K562 (cell line): ENCODE measurements at regions not wholly inside any gene's neighbourhood (a gene's known extent, or its start where the extent isn't known, plus 50 kb on each side); places are given as distances from the start of the nearest gene placed in this dataset.

Experiments
- ATAC-seq: fragments of 200-7000 bp; cut with Tn5 transposase; 3 replicates; pipeline ENCODE4 v1.9.1; 2020; ENCODE audit warnings: moderate library complexity
- BruUV-seq: library from RNA; stranded (reverse); fragments of 400-500 nt; replicated peaks from 2 replicates; lab custom pipeline; 2021; lab: Mats Ljungman, UMichigan
- CTCF ChIA-PET: fragments of 300-600 bp; formaldehyde crosslinking; extraction: SDS; loops from one replicate; lab custom pipeline; 2021; ENCODE audit warnings: low intra/inter-chr PET ratio; lab: Yijun Ruan, JAX
- POLR2A ChIA-PET: fragments of 300-600, 350-650 bp; sonication (Branson Sonifier 250); formaldehyde crosslinking; extraction: SDS; loops from one replicate; lab custom pipeline; 2021; ENCODE audit warnings: antibody characterized with exemption, inconsistent platforms; lab: Yijun Ruan, JAX
- DNase-seq, 4 experiments: peaks; one replicate each; pipeline versions ENCODE4 v3.0.0 to v3.0.0-alpha.2; 2011 to 2018; ENCODE audit warnings: low spot score in 3 of 4, mixed read lengths in 3 of 4; ENCODE audit errors: extremely low read depth in 1 of 4
- FAIRE-seq: peaks from 2 replicates; lab custom pipeline; 2011; peaks lifted over from hg19 to GRCh38; lab: Jason Lieb, UNC
- H2AFZ ChIP-seq: 2 replicates; pipeline ENCODE4 v1.6.0; 2011; ENCODE audit warnings: low read depth, low read length, control low read depth, inconsistent platforms
- H3K27ac ChIP-seq: fragments of 200-600 bp; 3 replicates; pipeline ENCODE4 v1.8.0; 2011; ENCODE audit warnings: low read depth, mild to moderate bottlenecking, control low read depth, inconsistent platforms, low read length, moderate library complexity, mixed read lengths; ENCODE audit errors: extremely low read depth
- H3K27me3 ChIP-seq, 2 experiments: fragments of 300-600 bp in 1 of 2; 2 replicates in 1 of 2; 3 replicates in 1 of 2; pipeline versions ENCODE4 v1.6.0 to v1.8.0; 2011; ENCODE audit warnings: inconsistent platforms in 2 of 2, low read length in 2 of 2, mild to moderate bottlenecking in 1 of 2, mixed read lengths in 1 of 2, moderate library complexity in 1 of 2; ENCODE audit not compliant: control insufficient read depth in 2 of 2, insufficient read depth in 2 of 2
- H3K36me3 ChIP-seq: fragments of 300-600 bp; 3 replicates; pipeline ENCODE4 v1.8.0; 2011; ENCODE audit warnings: mild to moderate bottlenecking, low read length, inconsistent platforms; ENCODE audit not compliant: control insufficient read depth, insufficient read depth
- H3K4me1 ChIP-seq, 2 experiments: fragments of 200-600 bp in 1 of 2; replicated peaks in 1 of 2; 2 replicates in 1 of 2; 3 replicates in 1 of 2; pipeline versions ENCODE4 v1.5.1 to v1.8.0; 2011; ENCODE audit warnings: inconsistent platforms in 2 of 2, low read length in 2 of 2, mild to moderate bottlenecking in 1 of 2, mixed read lengths in 1 of 2, moderate library complexity in 1 of 2; ENCODE audit not compliant: control insufficient read depth in 2 of 2, insufficient read depth in 2 of 2
- H3K4me2 ChIP-seq: 2 replicates; pipeline ENCODE4 v1.6.1; 2011; ENCODE audit warnings: low read length, control low read depth, inconsistent platforms, mixed read lengths; ENCODE audit not compliant: insufficient read depth
- H3K4me3 ChIP-seq: fragments of 200-600 bp; sonication (generic), shearing (Covaris generic); 2 replicates; pipeline ENCODE4 v1.5.1; 2016; ENCODE audit warnings: control low read depth, inconsistent platforms
- H3K79me2 ChIP-seq: fragments of 200-600 bp; 3 replicates; pipeline ENCODE4 v1.8.0; 2011; ENCODE audit warnings: low read length, inconsistent platforms; ENCODE audit not compliant: control insufficient read depth, insufficient read depth
- H3K9ac ChIP-seq, 2 experiments: 2 replicates each; pipeline versions ENCODE4 v1.6.0 to v1.6.1; 2011; ENCODE audit warnings: low read depth in 2 of 2, low read length in 2 of 2, control low read depth in 1 of 2, inconsistent platforms in 1 of 2, mild to moderate bottlenecking in 1 of 2, mixed read lengths in 1 of 2; ENCODE audit not compliant: insufficient read depth in 1 of 2
- H3K9me1 ChIP-seq: one replicate; pipeline ENCODE4 v1.6.0; 2011; ENCODE audit warnings: inconsistent platforms, mild to moderate bottlenecking, low read length, moderate library complexity; ENCODE audit not compliant: control insufficient read depth, insufficient read depth
- H3K9me3 ChIP-seq: replicated peaks from 2 replicates; pipeline ENCODE4 v1.5.1; 2011; ENCODE audit warnings: low read depth, low read length, inconsistent platforms; ENCODE audit not compliant: control insufficient read depth, insufficient read depth
- H4K20me1 ChIP-seq: replicated peaks from 2 replicates; pipeline ENCODE4 v1.6.1; 2011; ENCODE audit warnings: low read length, inconsistent platforms, mixed read lengths; ENCODE audit not compliant: control insufficient read depth, insufficient read depth
- ATF1 ChIP-seq, 2 experiments: fragments of 450-650 bp in 1 of 2; IDR thresholded peaks; 2 replicates each; pipeline ENCODE4 v1.6.1; 2016; ENCODE audit warnings: missing compliant biosample characterization in 1 of 2, missing genetic modification characterization in 1 of 2
- CHD1 ChIP-seq: fragments of 200-600 bp; sonication (generic); IDR thresholded peaks from one replicate; pipeline ENCODE4 v1.6.1; 2012; ENCODE audit warnings: mild to moderate bottlenecking, moderate library complexity, low read length, inconsistent platforms
- GABPB1 ChIP-seq: sonication (generic); formaldehyde crosslinking; IDR thresholded peaks from 2 replicates; pipeline ENCODE4 v1.8.0; 2022; ENCODE audit warnings: mild to moderate bottlenecking, missing genetic modification reagents
- HNRNPH1 ChIP-seq: fragments of 200-400 bp; formaldehyde crosslinking; optimal IDR thresholded peaks from 2 replicates; pipeline ENCODE3; 2017; ENCODE audit warnings: low read depth, mild to moderate bottlenecking, low read length, moderate library complexity
- KAT7 ChIP-seq: sonication (generic); formaldehyde crosslinking; IDR thresholded peaks from 2 replicates; pipeline ENCODE4 v1.8.0; 2022; ENCODE audit warnings: missing genetic modification reagents, mild to moderate bottlenecking, borderline replicate concordance
- MEIS2 ChIP-seq: fragments of 450-650 bp; IDR thresholded peaks from 2 replicates; pipeline ENCODE4 v1.6.1; 2014; ENCODE audit warnings: mild to moderate bottlenecking; ENCODE audit not compliant: partially characterized antibody
- RB1 ChIP-seq: fragments of 450-650 bp; IDR thresholded peaks from 2 replicates; pipeline ENCODE4 v1.6.1; 2017; ENCODE audit warnings: low read depth, mild to moderate bottlenecking
- RBFOX2 ChIP-seq: fragments of 200-400 bp; formaldehyde crosslinking; IDR thresholded peaks from 2 replicates; pipeline ENCODE4 v1.6.1; 2017; ENCODE audit warnings: low read depth, mild to moderate bottlenecking, low read length, moderate library complexity
- TAF15 ChIP-seq: fragments of 200-400 bp; formaldehyde crosslinking; IDR thresholded peaks from 2 replicates; pipeline ENCODE4 v1.6.1; 2017; ENCODE audit warnings: mild to moderate bottlenecking, low read depth, low read length, moderate library complexity
- YY1 ChIP-seq, 3 experiments: IDR thresholded peaks; 2 replicates each; pipeline ENCODE4 v1.6.1; 2011; ENCODE audit warnings: low read length in 2 of 3, mild to moderate bottlenecking in 2 of 3, moderate library complexity in 2 of 3, borderline replicate concordance in 1 of 3, control low read depth in 1 of 3, low read depth in 1 of 3; ENCODE audit not compliant: insufficient read depth in 3 of 3, insufficient replicate concordance in 2 of 3, control insufficient read depth in 1 of 3, insufficient read length in 1 of 3; ENCODE audit errors: extremely low read depth in 1 of 3
- ZNF232 ChIP-seq: sonication (generic); formaldehyde crosslinking; IDR thresholded peaks from 2 replicates; pipeline ENCODE4 v1.8.0; 2022; ENCODE audit warnings: mild to moderate bottlenecking, missing genetic modification reagents
- WGBS: fragments of 100-300 bp; shearing (Covaris generic); methylation state at CpG from one replicate; pipeline ENCODE4 v1.1.6; 2016; ENCODE audit warnings: low coverage, mixed read lengths; ENCODE audit not compliant: insufficient coverage; ENCODE audit errors: missing lambda C conversion rate; 5-methylcytosine and 5-hydroxymethylcytosine counted together
- in situ Hi-C: fragments of 300-500 bp; cut with MboI; formaldehyde crosslinking; loops from 4 replicates; pipeline ENCODE4 v1.15.0; 2018; ENCODE audit warnings: inconsistent platforms, mixed read lengths
- intact Hi-C: fragments of 100-400 bp; cut with micrococcal nuclease; formaldehyde crosslinking; loops from 2 replicates; pipeline ENCODE4 v1.14.2; 2022
- TF ChIP-seq, protein P1 (sequence below): sonication (generic); formaldehyde crosslinking; IDR thresholded peaks from 2 replicates; pipeline ENCODE4 v1.8.1; 2023; ENCODE audit warnings: mild to moderate bottlenecking, missing genetic modification reagents
- TF ChIP-seq, protein P2 (sequence below): conservative IDR thresholded peaks from 2 replicates; pipeline ENCODE4 v1.6.1; 2011; ENCODE audit warnings: low read depth, mild to moderate bottlenecking, low read length; ENCODE audit not compliant: control insufficient read depth
- TF ChIP-seq, protein P3 (sequence below), 3 experiments: fragments of 200-800 bp in 1 of 3; sonication (Bioruptor generic) in 1 of 3; sonication (generic) in 1 of 3; formaldehyde crosslinking in 1 of 3; IDR thresholded peaks; 2 replicates each; pipeline versions ENCODE4 v1.6.1 to v1.8.0; 2016 to 2022; ENCODE audit warnings: mild to moderate bottlenecking in 2 of 3, missing compliant biosample characterization in 2 of 3, missing genetic modification characterization in 2 of 3, missing genetic modification reagents in 1 of 3

DNA sequence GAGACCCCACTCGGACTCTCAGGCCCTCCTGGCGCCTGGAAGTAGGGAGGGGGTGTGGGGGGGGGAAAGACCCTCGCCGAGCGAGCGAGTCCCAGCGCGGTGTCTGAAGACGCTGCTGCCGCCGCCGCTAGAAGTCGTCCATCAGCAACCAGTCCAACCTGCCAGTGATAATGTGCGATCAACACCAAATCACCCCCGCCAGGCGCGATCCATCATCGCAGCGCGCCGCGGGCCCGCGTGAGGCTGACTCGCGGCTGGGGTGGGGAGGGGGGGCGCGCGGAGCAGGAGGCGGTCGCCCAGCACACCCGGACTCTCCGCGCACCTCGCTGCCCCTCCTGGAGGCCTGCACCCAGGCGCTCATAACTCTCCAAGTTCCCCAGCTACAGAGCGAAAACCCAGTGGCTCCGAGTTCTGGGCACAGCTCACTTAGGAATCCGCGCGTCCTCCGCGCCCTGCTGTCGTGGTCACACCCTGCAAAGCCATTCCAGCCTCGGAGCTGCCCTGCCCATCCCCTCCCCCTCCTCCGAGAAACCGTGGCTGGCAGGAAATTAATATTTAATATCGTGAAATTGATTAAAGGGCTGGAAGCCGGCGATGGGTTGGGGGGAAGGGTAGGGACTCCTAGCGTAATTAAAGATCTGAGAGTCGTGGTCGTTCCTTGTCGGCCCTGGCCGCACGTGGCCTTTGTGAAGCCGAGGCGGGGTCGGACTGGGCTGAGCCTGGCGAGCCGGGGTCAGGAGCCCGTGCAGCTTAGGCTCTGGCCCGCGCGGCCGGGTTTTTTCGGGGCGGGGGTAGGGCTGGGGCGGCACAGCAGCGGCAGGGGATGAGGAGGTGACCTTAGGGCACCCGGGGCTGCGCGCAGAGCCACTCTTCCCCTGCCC lies 58.1 kb upstream of the BCOR start:
- no peaks in the 10 kb centered on the region for H3K27me3 ChIP-seq
- H3K4me1 ChIP-seq = peaks cover 12 to 66% of the 10 kb centered on the region in 2 experiments
- BruUV-seq = TSS peak; percentile 35
- H3K9ac ChIP-seq = peak overlapping the region; percentile 68 to 93; a peak in 3 of 4 replicates
- DNase-seq (peak; percentile 52 to 58 (median 54)), FAIRE-seq (peak; percentile 6), ATAC-seq (peak; percentile 12)
- H3K9me1 ChIP-seq = no peaks in the 10 kb centered on the region
- CTCF ChIA-PET = interaction anchor here (1.0 kb wide), 1 partner anchor 57 kb away, joined by 4 read pairs; no protein-coding TSS in a partner anchor
- peaks cover 43% of the 10 kb centered on the region for H3K79me2 ChIP-seq
- in situ Hi-C loops = loop anchor here (10.0 kb wide), 1 partner anchor 51 kb away; no protein-coding TSS in a partner anchor
- H3K4me2 ChIP-seq = peak overlapping the region; percentile 69
- peak overlapping the region; percentile 90 for H3K27ac ChIP-seq
- POLR2A ChIA-PET = interaction anchor here (0.6 to 2.1 kb wide), 6 partner anchors 9 to 66 kb away, joined by 3 to 6 read pairs (median 4); no protein-coding TSS in a partner anchor
- H3K36me3 ChIP-seq = peaks cover 6% of the 10 kb centered on the region; the same call in 1 of the 3 replicates
- H2AFZ ChIP-seq = no peak overlapping the region; the same call in 1 of the 2 replicates
- H4K20me1 ChIP-seq = no peaks in the 10 kb centered on the region
- intact Hi-C loops = loop anchor here (2.0 kb wide), 2 partner anchors 13 to 49 kb away; no protein-coding TSS in a partner anchor
- H3K4me3 ChIP-seq = peak overlapping the region; percentile 45
- H3K9me3 ChIP-seq = no peaks in the 10 kb centered on the region
- 23% methylated on average over 22 of the region's 73 CpGs for WGBS
- TF ChIP-seq RBFOX2 = peak; percentile 85
- peak; percentile 57 for TF ChIP-seq GABPB1
- peak; percentile 54 for TF ChIP-seq CHD1
- TF ChIP-seq RB1 = 0 out of 2 replicates have a peak, but pooled peaks have one; percentile 17
- TF ChIP-seq, protein P1, sequence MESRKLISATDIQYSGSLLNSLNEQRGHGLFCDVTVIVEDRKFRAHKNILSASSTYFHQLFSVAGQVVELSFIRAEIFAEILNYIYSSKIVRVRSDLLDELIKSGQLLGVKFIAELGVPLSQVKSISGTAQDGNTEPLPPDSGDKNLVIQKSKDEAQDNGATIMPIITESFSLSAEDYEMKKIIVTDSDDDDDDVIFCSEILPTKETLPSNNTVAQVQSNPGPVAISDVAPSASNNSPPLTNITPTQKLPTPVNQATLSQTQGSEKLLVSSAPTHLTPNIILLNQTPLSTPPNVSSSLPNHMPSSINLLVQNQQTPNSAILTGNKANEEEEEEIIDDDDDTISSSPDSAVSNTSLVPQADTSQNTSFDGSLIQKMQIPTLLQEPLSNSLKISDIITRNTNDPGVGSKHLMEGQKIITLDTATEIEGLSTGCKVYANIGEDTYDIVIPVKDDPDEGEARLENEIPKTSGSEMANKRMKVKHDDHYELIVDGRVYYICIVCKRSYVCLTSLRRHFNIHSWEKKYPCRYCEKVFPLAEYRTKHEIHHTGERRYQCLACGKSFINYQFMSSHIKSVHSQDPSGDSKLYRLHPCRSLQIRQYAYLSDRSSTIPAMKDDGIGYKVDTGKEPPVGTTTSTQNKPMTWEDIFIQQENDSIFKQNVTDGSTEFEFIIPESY (CRISPR knock-in tag) = 0 out of 2 replicates have a peak, but pooled peaks have one; percentile 2
- TF ChIP-seq ATF1 (CRISPR knock-in tag; IDR thresholded peaks at IDR 0.05) = no peak
- 0 out of 2 replicates have a peak, but pooled peaks have one; percentile 27 for TF ChIP-seq ATF1 (tag; IDR thresholded peaks at IDR 0.05)
- TF ChIP-seq KAT7 (CRISPR knock-in tag) = peak; percentile 86; the same call in 1 of the 2 replicates
- peak; percentile 76 for TF ChIP-seq MEIS2
- TF ChIP-seq TAF15 = no peak
- no peak for TF ChIP-seq HNRNPH1
- TF ChIP-seq, protein P2, sequence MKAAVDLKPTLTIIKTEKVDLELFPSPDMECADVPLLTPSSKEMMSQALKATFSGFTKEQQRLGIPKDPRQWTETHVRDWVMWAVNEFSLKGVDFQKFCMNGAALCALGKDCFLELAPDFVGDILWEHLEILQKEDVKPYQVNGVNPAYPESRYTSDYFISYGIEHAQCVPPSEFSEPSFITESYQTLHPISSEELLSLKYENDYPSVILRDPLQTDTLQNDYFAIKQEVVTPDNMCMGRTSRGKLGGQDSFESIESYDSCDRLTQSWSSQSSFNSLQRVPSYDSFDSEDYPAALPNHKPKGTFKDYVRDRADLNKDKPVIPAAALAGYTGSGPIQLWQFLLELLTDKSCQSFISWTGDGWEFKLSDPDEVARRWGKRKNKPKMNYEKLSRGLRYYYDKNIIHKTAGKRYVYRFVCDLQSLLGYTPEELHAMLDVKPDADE = 0 out of 2 replicates have a peak, but pooled peaks have one; percentile 52
- TF ChIP-seq ZNF232 (CRISPR knock-in tag) = no peak
- TF ChIP-seq, protein P3, sequence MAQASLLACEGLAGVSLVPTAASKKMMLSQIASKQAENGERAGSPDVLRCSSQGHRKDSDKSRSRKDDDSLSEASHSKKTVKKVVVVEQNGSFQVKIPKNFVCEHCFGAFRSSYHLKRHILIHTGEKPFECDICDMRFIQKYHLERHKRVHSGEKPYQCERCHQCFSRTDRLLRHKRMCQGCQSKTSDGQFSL (CRISPR knock-in tag; IDR thresholded peaks at IDR 0.05) = peak; percentile 88
- TF ChIP-seq, protein P3 (tag; IDR thresholded peaks at IDR 0.05) = no peak; a peak in 1 of 4 replicates
- peak in 1 of 3 experiments; percentile 16 for TF ChIP-seq YY1 (IDR thresholded peaks at IDR 0.05; ENCODE audit: borderline replicate concordance in 1 of 3, control insufficient read depth in 1 of 3, extremely low read depth in 1 of 3, insufficient read depth in 3 of 3, insufficient read length in 1 of 3, insufficient replicate concordance in 2 of 3, low read depth in 1 of 3, low read length in 2 of 3)
